H9 (cell line): ENCODE measurements at regions not wholly inside any gene's neighbourhood (a gene's known extent, or its start where the extent isn't known, plus 50 kb on each side); places are given as distances from the start of the nearest gene placed in this dataset.

ENCODE experiments used
- DNase-seq: peaks from one replicate; pipeline ENCODE4 v3.0.0-alpha.2; 2017
- H2AFZ ChIP-seq: one replicate; pipeline ENCODE4 v1.6.1; 2013; ENCODE audit warnings: mild to moderate bottlenecking, low read length, control low read depth, moderate library complexity
- H2AK5ac ChIP-seq: 2 replicates; pipeline ENCODE4 v1.6.1; 2013; ENCODE audit warnings: low read length, control low read depth, mixed read lengths; ENCODE audit not compliant: insufficient read length
- H2BK120ac ChIP-seq: one replicate; pipeline ENCODE4 v1.6.1; 2013; ENCODE audit warnings: low read depth, mild to moderate bottlenecking, low read length, control low read depth, inconsistent platforms; ENCODE audit not compliant: poor library complexity, severe bottlenecking
- H2BK12ac ChIP-seq: 2 replicates; pipeline ENCODE4 v1.6.1; 2013; ENCODE audit warnings: low read length, control low read depth, mixed read lengths, low read depth; ENCODE audit not compliant: insufficient read length
- H2BK15ac ChIP-seq: 2 replicates; pipeline ENCODE4 v1.6.1; 2013; ENCODE audit warnings: low read depth, low read length, control low read depth
- H2BK20ac ChIP-seq: one replicate; pipeline ENCODE4 v1.6.1; 2013; ENCODE audit warnings: low read depth, mild to moderate bottlenecking, low read length, control low read depth, inconsistent platforms; ENCODE audit not compliant: poor library complexity, severe bottlenecking
- H2BK5ac ChIP-seq: 2 replicates; pipeline ENCODE4 v1.6.1; 2013; ENCODE audit warnings: low read length, control low read depth, mixed read lengths; ENCODE audit not compliant: insufficient read length
- H3K14ac ChIP-seq: 2 replicates; pipeline ENCODE4 v1.6.1; 2013; ENCODE audit warnings: low read length, control low read depth; ENCODE audit not compliant: insufficient read depth
- H3K18ac ChIP-seq: 2 replicates; pipeline ENCODE4 v1.6.1; 2013; ENCODE audit warnings: low read depth, mild to moderate bottlenecking, mixed read lengths, low read length, control low read depth; ENCODE audit not compliant: insufficient read length
- H3K23ac ChIP-seq: 2 replicates; pipeline ENCODE4 v1.6.1; 2013; ENCODE audit warnings: low read length, control low read depth, mixed read lengths, low read depth; ENCODE audit not compliant: insufficient read length
- H3K23me2 ChIP-seq: 2 replicates; pipeline ENCODE4 v1.6.1; 2013; ENCODE audit warnings: low read depth, mild to moderate bottlenecking, mixed read lengths, low read length, control low read depth; ENCODE audit not compliant: insufficient read length, poor library complexity, severe bottlenecking
- H3K27ac ChIP-seq: 2 replicates; pipeline ENCODE4 v1.5.1; 2013; ENCODE audit warnings: low read length, control low read depth, mixed read lengths, low read depth; ENCODE audit not compliant: insufficient read length
- H3K27me3 ChIP-seq: 2 replicates; pipeline ENCODE4 v1.6.1; 2013; ENCODE audit warnings: low read length, control low read depth, inconsistent platforms; ENCODE audit not compliant: insufficient read depth
- H3K4ac ChIP-seq: 2 replicates; pipeline ENCODE4 v1.6.1; 2013; ENCODE audit warnings: low read depth, mild to moderate bottlenecking, control low read depth, inconsistent platforms, low read length, moderate library complexity
- H3K4me1 ChIP-seq: 2 replicates; pipeline ENCODE4 v1.6.1; 2013; ENCODE audit warnings: low read length, control low read depth, inconsistent platforms; ENCODE audit not compliant: insufficient read depth
- H3K4me2 ChIP-seq: 2 replicates; pipeline ENCODE4 v1.6.1; 2013; ENCODE audit warnings: low read length, control low read depth, mixed read lengths; ENCODE audit not compliant: insufficient read length, insufficient read depth
- H3K56ac ChIP-seq: 2 replicates; pipeline ENCODE4 v1.6.1; 2013; ENCODE audit warnings: low read depth, mild to moderate bottlenecking, mixed read lengths, low read length, control low read depth; ENCODE audit not compliant: insufficient read length
- H3K79me1 ChIP-seq: 2 replicates; pipeline ENCODE4 v1.6.1; 2013; ENCODE audit warnings: low read depth, mild to moderate bottlenecking, moderate library complexity, low read length, control low read depth, inconsistent platforms; ENCODE audit not compliant: insufficient read depth, poor library complexity, severe bottlenecking
- H3K79me2 ChIP-seq: 2 replicates; pipeline ENCODE4 v1.6.1; 2013; ENCODE audit warnings: low read length, control low read depth, inconsistent platforms; ENCODE audit not compliant: insufficient read depth
- H3K9ac ChIP-seq: 2 replicates; pipeline ENCODE4 v1.6.1; 2013; ENCODE audit warnings: low read length, control low read depth, mixed read lengths; ENCODE audit not compliant: insufficient read length; ENCODE audit errors: extremely low read depth
- H3K9me3 ChIP-seq: one replicate; pipeline ENCODE4 v1.6.1; 2013; ENCODE audit warnings: low read depth, low read length, inconsistent platforms; ENCODE audit not compliant: control insufficient read depth
- H3T11ph ChIP-seq: one replicate; pipeline ENCODE4 v1.6.1; 2013; ENCODE audit warnings: mild to moderate bottlenecking, low read length, control low read depth, inconsistent platforms
- H4K20me1 ChIP-seq: one replicate; pipeline ENCODE4 v1.6.1; 2013; ENCODE audit not compliant: control insufficient read depth, insufficient read length, insufficient read depth
- H4K5ac ChIP-seq: 2 replicates; pipeline ENCODE4 v1.6.1; 2013; ENCODE audit warnings: low read depth, mild to moderate bottlenecking, mixed read lengths, low read length, control low read depth; ENCODE audit not compliant: insufficient read length
- H4K8ac ChIP-seq: replicated peaks from 2 replicates; pipeline ENCODE4 v1.6.1; 2013; ENCODE audit warnings: low read length, control low read depth, mixed read lengths, low read depth; ENCODE audit not compliant: insufficient read length
- H4K91ac ChIP-seq: 2 replicates; pipeline ENCODE4 v1.6.1; 2013; ENCODE audit warnings: low read depth, mild to moderate bottlenecking, moderate library complexity, mixed read lengths, low read length, control low read depth; ENCODE audit not compliant: insufficient read length
- H3K27ac Mint-ChIP-seq, 3 experiments: 2 replicates in 2 of 3; 3 replicates in 1 of 3; pipeline ENCODE4 v1.8.0; 2020 to 2021; ENCODE audit warnings: mixed read lengths in 3 of 3, mild to moderate bottlenecking in 1 of 3, moderate library complexity in 1 of 3
- H3K27me3 Mint-ChIP-seq: 2 replicates; pipeline ENCODE4 v1.8.0; 2021; ENCODE audit warnings: low read depth, mild to moderate bottlenecking, moderate library complexity, mixed read lengths
- H3K36me3 Mint-ChIP-seq, 3 experiments: 2 replicates in 2 of 3; 3 replicates in 1 of 3; pipeline ENCODE4 v1.8.0; 2020 to 2021; ENCODE audit warnings: low read depth in 3 of 3, mixed read lengths in 3 of 3; ENCODE audit not compliant: insufficient read depth in 1 of 3
- H3K4me1 Mint-ChIP-seq, 2 experiments: 2 replicates each; pipeline ENCODE4 v1.8.0; 2020; ENCODE audit warnings: mixed read lengths in 2 of 2
- H3K4me3 Mint-ChIP-seq, 2 experiments: 2 replicates in 1 of 2; 3 replicates in 1 of 2; pipeline ENCODE4 v1.8.0; 2020 to 2021; ENCODE audit warnings: mild to moderate bottlenecking in 2 of 2, mixed read lengths in 2 of 2, moderate library complexity in 1 of 2
- H3K9me3 Mint-ChIP-seq, 2 experiments: 2 replicates in 1 of 2; 3 replicates in 1 of 2; pipeline ENCODE4 v1.8.0; 2020; ENCODE audit warnings: mild to moderate bottlenecking in 2 of 2, mixed read lengths in 2 of 2, moderate library complexity in 1 of 2
- WGBS: extraction: QIAGEN DNeasy Blood & Tissue Kit; methylation state at CpG from one replicate; pipeline ENCODE4 v1.1.7; 2013; ENCODE audit warnings: missing lambda C conversion rate, low lambda C conversion rate, mixed read lengths; ENCODE audit not compliant: insufficient read length; ENCODE audit errors: extremely low coverage; 5-methylcytosine and 5-hydroxymethylcytosine counted together
- TF ChIP-seq, protein P1 (sequence below): fragments of 200-600 bp; sonication (generic); conservative IDR thresholded peaks from 3 replicates; pipeline ENCODE4 v1.8.0; 2021; ENCODE audit warnings: antibody characterized with exemption, mild to moderate bottlenecking

- Histone ChIP-seq H3K4me1 (no peaks in the 10 kb centered on the region), H4K8ac (no peak overlapping the region), H2BK12ac (no peak overlapping the region), H3T11ph (no peak overlapping the region), H3K27me3 (no peaks in the 10 kb centered on the region), H3K9ac (no peak overlapping the region), H3K23ac (no peak overlapping the region), H3K79me2 (no peaks in the 10 kb centered on the region), H3K56ac (no peak overlapping the region), H2BK15ac (no peak overlapping the region), H2BK120ac (no peak overlapping the region), H3K14ac (no peak overlapping the region), H3K18ac (no peak overlapping the region), H3K9me3 (no peaks in the 10 kb centered on the region), H2BK20ac (no peak overlapping the region), H3K27ac (no peak overlapping the region), H4K5ac (no peak overlapping the region), H4K20me1 (no peaks in the 10 kb centered on the region), H4K91ac (no peak overlapping the region), H2AK5ac (no peak overlapping the region), H3K79me1 (no peaks in the 10 kb centered on the region), H2AFZ (no peak overlapping the region), H3K4ac (no peak overlapping the region), H2BK5ac (no peak overlapping the region), H3K4me2 (no peak overlapping the region), H3K23me2 (no peaks in the 10 kb centered on the region)
- WGBS: no CpG with 5 or more reads among the region's 1 CpG
- H3K27ac Mint-ChIP-seq: no peak overlapping the region
- TF ChIP-seq, protein P1, sequence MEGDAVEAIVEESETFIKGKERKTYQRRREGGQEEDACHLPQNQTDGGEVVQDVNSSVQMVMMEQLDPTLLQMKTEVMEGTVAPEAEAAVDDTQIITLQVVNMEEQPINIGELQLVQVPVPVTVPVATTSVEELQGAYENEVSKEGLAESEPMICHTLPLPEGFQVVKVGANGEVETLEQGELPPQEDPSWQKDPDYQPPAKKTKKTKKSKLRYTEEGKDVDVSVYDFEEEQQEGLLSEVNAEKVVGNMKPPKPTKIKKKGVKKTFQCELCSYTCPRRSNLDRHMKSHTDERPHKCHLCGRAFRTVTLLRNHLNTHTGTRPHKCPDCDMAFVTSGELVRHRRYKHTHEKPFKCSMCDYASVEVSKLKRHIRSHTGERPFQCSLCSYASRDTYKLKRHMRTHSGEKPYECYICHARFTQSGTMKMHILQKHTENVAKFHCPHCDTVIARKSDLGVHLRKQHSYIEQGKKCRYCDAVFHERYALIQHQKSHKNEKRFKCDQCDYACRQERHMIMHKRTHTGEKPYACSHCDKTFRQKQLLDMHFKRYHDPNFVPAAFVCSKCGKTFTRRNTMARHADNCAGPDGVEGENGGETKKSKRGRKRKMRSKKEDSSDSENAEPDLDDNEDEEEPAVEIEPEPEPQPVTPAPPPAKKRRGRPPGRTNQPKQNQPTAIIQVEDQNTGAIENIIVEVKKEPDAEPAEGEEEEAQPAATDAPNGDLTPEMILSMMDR: no peak
- no peaks in the 10 kb centered on the region for H3K9me3 Mint-ChIP-seq
- DNase-seq: no peak
- no peak overlapping the region for H3K4me3 Mint-ChIP-seq
- no peaks in the 10 kb centered on the region for H3K36me3 Mint-ChIP-seq
- peaks cover 16% of the 10 kb centered on the region in 2 experiments for H3K4me1 Mint-ChIP-seq
- no peaks in the 10 kb centered on the region for H3K27me3 Mint-ChIP-seq
These were observed 1047.7 kb downstream of the C4orf33 start for GRCh38 chr4:130143656-130144055.
